GM23338 (cell line): ENCODE measurements at regions not wholly inside any gene's neighbourhood (a gene's known extent, or its start where the extent isn't known, plus 50 kb on each side); places are given as distances from the start of the nearest gene placed in this dataset.

Experiments
- ATAC-seq: fragments of 200-7000 bp; cut with Tn5 transposase; 3 replicates; pipeline ENCODE4 v1.9.1; 2020
- DNase-seq: peaks from one replicate; pipeline ENCODE4 v3.0.0-alpha.2; 2015; ENCODE audit warnings: low spot score
- H2AFZ ChIP-seq: fragments of 200-600 bp; sonication (generic); 2 replicates; pipeline ENCODE4 v1.8.0; 2016; ENCODE audit warnings: antibody characterized with exemption, mild to moderate bottlenecking, moderate library complexity
- H3F3A ChIP-seq: fragments of 200-600 bp; sonication (generic); replicated peaks from 2 replicates; pipeline ENCODE4 v1.8.0; 2017; ENCODE audit warnings: antibody characterized with exemption, mixed run types, low read depth
- H3K27ac ChIP-seq: fragments of 200-600 bp; sonication (generic); 2 replicates; pipeline ENCODE4 v1.6.1; 2016; ENCODE audit warnings: low read depth
- H3K27me3 ChIP-seq: fragments of 200-600 bp; sonication (generic); 2 replicates; pipeline ENCODE4 v1.8.0; 2016; ENCODE audit warnings: mild to moderate bottlenecking, mixed run types, moderate library complexity; ENCODE audit not compliant: insufficient read depth
- H3K36me3 ChIP-seq: fragments of 200-600 bp; sonication (generic); 2 replicates; pipeline ENCODE4 v1.8.0; 2016; ENCODE audit warnings: mild to moderate bottlenecking; ENCODE audit not compliant: insufficient read depth
- H3K4me1 ChIP-seq: fragments of 200-600 bp; sonication (generic); 2 replicates; pipeline ENCODE4 v1.8.0; 2016; ENCODE audit warnings: mild to moderate bottlenecking, moderate library complexity; ENCODE audit not compliant: insufficient read depth
- H3K4me2 ChIP-seq: fragments of 200-600 bp; sonication (generic); 2 replicates; pipeline ENCODE4 v1.7.1; 2017; ENCODE audit warnings: mixed run types
- H3K4me3 ChIP-seq: fragments of 200-600 bp; sonication (generic); 2 replicates; pipeline ENCODE4 v1.6.1; 2016; ENCODE audit warnings: mixed run types
- H3K79me2 ChIP-seq: fragments of 200-600 bp; sonication (generic); replicated peaks from 2 replicates; pipeline ENCODE4 v1.8.0; 2017; ENCODE audit warnings: mild to moderate bottlenecking; ENCODE audit not compliant: insufficient read depth
- H3K9me2 ChIP-seq: fragments of 200-600 bp; sonication (generic); 2 replicates; pipeline ENCODE4 v1.8.0; 2017; ENCODE audit not compliant: insufficient read depth
- H4K20me1 ChIP-seq: fragments of 200-600 bp; sonication (generic); replicated peaks from 2 replicates; pipeline ENCODE4 v1.8.0; 2017; ENCODE audit warnings: mild to moderate bottlenecking; ENCODE audit not compliant: insufficient read depth
- H3K27ac Mint-ChIP-seq: 2 replicates; pipeline ENCODE4 v1.8.0; 2020; ENCODE audit warnings: inconsistent platforms, mild to moderate bottlenecking, moderate library complexity, mixed read lengths
- H3K27me3 Mint-ChIP-seq: 3 replicates; pipeline ENCODE4 v1.8.0; 2022; ENCODE audit warnings: low read depth, mild to moderate bottlenecking, moderate library complexity, mixed read lengths, inconsistent platforms; ENCODE audit not compliant: insufficient read depth, poor library complexity
- H3K36me3 Mint-ChIP-seq: 3 replicates; pipeline ENCODE4 v1.8.0; 2021; ENCODE audit warnings: low read depth, mild to moderate bottlenecking, inconsistent platforms, moderate library complexity, mixed read lengths
- H3K4me1 Mint-ChIP-seq: 3 replicates; pipeline ENCODE4 v1.8.0; 2020; ENCODE audit warnings: mild to moderate bottlenecking, inconsistent platforms, mixed read lengths
- H3K4me3 Mint-ChIP-seq: 3 replicates; pipeline ENCODE4 v1.8.0; 2021; ENCODE audit warnings: moderate library complexity, mild to moderate bottlenecking, inconsistent platforms, mixed read lengths
- H3K9me3 Mint-ChIP-seq: 3 replicates; pipeline ENCODE4 v1.8.0; 2020; ENCODE audit warnings: moderate library complexity, mild to moderate bottlenecking, inconsistent platforms, mixed read lengths
- JUNB ChIP-seq: IDR thresholded peaks from one replicate; pipeline ENCODE4 v1.6.1; 2016; ENCODE audit warnings: antibody characterized with exemption; ENCODE audit not compliant: unreplicated experiment
- POLR2AphosphoS5 ChIP-seq: IDR thresholded peaks from 2 replicates; pipeline ENCODE4 v1.6.1; 2016; ENCODE audit warnings: antibody characterized with exemption, low read depth
- STAT1 ChIP-seq: IDR thresholded peaks from one replicate; pipeline ENCODE4 v1.6.1; 2016; ENCODE audit warnings: antibody characterized with exemption; ENCODE audit not compliant: unreplicated experiment
- ZNF114 ChIP-seq: fragments of 250-450 bp; sonication (Bioruptor Pico); IDR thresholded peaks from 2 replicates; pipeline ENCODE4 v1.5.0; 2020; ENCODE audit warnings: mild to moderate bottlenecking, moderate library complexity
- TF ChIP-seq, protein P1 (sequence below): fragments of 250-450 bp; sonication (Bioruptor Pico); IDR thresholded peaks from 2 replicates; pipeline ENCODE4 v1.5.0; 2020; ENCODE audit warnings: mild to moderate bottlenecking, moderate library complexity
- TF ChIP-seq, protein P2 (sequence below), 2 experiments: fragments of 200-600 bp in 1 of 2; sonication (generic) in 1 of 2; conservative IDR thresholded peaks; 2 replicates each; pipeline versions ENCODE4 v1.5.1 to v1.6.1; 2016 to 2017; ENCODE audit warnings: antibody characterized with exemption in 2 of 2, low read depth in 2 of 2, mild to moderate bottlenecking in 2 of 2, moderate library complexity in 1 of 2
- TF ChIP-seq, protein P3 (sequence below): IDR thresholded peaks from one replicate; pipeline ENCODE4 v1.6.1; 2018; ENCODE audit warnings: antibody characterized with exemption; ENCODE audit not compliant: unreplicated experiment

DNA sequence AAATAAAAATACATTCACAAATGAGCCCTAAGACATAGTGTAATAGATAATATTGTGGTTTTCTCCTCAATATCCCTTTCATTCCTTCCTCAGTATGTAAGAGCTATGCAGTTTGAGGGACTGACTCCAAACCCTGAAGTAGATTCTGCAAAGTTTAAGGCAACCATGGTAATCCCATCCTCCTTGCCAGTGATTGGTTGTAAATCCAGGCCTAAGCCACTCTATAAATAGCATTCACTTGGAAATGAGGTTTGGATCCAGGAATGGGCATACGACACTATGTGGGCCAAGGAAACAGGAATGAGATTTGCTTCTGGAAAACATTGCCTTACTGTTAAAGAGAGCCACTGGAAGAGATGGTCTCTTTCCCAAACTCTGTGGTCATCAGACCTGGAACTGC, 468.7 kb upstream of the SOX5 start:
- no peaks in the 10 kb centered on the region for H3K79me2 ChIP-seq
- Mint-ChIP-seq H3K9me3 (no peaks in the 10 kb centered on the region; the same call in 2 of the 3 replicates), H3K4me3 (no peak overlapping the region), H3K27ac (no peak overlapping the region), H3K4me1 (peaks cover 15% of the 10 kb centered on the region), H3K36me3 (no peaks in the 10 kb centered on the region), H3K27me3 (no peaks in the 10 kb centered on the region)
- H2AFZ ChIP-seq: no peak overlapping the region
- DNase-seq (no peak), ATAC-seq (no peak)
- H3K9me2 ChIP-seq: peaks cover 15% of the 10 kb centered on the region
- H3K27me3 ChIP-seq: no peaks in the 10 kb centered on the region
- no peaks in the 10 kb centered on the region for H3K36me3 ChIP-seq
- no peaks in the 10 kb centered on the region for H4K20me1 ChIP-seq
- H3K27ac ChIP-seq: no peak overlapping the region
- no peak for TF ChIP-seq STAT1
- TF ChIP-seq, protein P1, sequence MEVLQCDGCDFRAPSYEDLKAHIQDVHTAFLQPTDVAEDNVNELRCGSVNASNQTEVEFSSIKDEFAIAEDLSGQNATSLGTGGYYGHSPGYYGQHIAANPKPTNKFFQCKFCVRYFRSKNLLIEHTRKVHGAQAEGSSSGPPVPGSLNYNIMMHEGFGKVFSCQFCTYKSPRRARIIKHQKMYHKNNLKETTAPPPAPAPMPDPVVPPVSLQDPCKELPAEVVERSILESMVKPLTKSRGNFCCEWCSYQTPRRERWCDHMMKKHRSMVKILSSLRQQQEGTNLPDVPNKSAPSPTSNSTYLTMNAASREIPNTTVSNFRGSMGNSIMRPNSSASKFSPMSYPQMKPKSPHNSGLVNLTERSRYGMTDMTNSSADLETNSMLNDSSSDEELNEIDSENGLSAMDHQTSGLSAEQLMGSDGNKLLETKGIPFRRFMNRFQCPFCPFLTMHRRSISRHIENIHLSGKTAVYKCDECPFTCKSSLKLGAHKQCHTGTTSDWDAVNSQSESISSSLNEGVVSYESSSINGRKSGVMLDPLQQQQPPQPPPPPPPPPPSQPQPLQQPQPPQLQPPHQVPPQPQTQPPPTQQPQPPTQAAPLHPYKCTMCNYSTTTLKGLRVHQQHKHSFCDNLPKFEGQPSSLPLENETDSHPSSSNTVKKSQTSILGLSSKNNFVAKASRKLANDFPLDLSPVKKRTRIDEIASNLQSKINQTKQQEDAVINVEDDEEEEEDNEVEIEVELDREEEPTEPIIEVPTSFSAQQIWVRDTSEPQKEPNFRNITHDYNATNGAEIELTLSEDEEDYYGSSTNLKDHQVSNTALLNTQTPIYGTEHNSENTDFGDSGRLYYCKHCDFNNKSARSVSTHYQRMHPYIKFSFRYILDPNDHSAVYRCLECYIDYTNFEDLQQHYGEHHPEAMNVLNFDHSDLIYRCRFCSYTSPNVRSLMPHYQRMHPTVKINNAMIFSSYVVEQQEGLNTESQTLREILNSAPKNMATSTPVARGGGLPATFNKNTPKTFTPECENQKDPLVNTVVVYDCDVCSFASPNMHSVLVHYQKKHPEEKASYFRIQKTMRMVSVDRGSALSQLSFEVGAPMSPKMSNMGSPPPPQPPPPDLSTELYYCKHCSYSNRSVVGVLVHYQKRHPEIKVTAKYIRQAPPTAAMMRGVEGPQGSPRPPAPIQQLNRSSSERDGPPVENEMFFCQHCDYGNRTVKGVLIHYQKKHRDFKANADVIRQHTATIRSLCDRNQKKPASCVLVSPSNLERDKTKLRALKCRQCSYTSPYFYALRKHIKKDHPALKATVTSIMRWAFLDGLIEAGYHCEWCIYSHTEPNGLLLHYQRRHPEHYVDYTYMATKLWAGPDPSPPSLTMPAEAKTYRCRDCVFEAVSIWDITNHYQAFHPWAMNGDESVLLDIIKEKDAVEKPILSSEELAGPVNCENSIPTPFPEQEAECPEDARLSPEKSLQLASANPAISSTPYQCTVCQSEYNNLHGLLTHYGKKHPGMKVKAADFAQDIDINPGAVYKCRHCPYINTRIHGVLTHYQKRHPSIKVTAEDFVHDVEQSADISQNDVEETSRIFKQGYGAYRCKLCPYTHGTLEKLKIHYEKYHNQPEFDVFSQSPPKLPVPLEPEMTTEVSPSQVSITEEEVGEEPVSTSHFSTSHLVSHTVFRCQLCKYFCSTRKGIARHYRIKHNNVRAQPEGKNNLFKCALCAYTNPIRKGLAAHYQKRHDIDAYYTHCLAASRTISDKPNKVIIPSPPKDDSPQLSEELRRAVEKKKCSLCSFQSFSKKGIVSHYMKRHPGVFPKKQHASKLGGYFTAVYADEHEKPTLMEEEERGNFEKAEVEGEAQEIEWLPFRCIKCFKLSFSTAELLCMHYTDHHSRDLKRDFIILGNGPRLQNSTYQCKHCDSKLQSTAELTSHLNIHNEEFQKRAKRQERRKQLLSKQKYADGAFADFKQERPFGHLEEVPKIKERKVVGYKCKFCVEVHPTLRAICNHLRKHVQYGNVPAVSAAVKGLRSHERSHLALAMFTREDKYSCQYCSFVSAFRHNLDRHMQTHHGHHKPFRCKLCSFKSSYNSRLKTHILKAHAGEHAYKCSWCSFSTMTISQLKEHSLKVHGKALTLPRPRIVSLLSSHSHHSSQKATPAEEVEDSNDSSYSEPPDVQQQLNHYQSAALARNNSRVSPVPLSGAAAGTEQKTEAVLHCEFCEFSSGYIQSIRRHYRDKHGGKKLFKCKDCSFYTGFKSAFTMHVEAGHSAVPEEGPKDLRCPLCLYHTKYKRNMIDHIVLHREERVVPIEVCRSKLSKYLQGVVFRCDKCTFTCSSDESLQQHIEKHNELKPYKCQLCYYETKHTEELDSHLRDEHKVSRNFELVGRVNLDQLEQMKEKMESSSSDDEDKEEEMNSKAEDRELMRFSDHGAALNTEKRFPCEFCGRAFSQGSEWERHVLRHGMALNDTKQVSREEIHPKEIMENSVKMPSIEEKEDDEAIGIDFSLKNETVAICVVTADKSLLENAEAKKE (CRISPR knock-in tag): no peak
- TF ChIP-seq JUNB: no peak
- TF ChIP-seq ZNF114 (CRISPR knock-in tag): no peak
- TF ChIP-seq, protein P2, sequence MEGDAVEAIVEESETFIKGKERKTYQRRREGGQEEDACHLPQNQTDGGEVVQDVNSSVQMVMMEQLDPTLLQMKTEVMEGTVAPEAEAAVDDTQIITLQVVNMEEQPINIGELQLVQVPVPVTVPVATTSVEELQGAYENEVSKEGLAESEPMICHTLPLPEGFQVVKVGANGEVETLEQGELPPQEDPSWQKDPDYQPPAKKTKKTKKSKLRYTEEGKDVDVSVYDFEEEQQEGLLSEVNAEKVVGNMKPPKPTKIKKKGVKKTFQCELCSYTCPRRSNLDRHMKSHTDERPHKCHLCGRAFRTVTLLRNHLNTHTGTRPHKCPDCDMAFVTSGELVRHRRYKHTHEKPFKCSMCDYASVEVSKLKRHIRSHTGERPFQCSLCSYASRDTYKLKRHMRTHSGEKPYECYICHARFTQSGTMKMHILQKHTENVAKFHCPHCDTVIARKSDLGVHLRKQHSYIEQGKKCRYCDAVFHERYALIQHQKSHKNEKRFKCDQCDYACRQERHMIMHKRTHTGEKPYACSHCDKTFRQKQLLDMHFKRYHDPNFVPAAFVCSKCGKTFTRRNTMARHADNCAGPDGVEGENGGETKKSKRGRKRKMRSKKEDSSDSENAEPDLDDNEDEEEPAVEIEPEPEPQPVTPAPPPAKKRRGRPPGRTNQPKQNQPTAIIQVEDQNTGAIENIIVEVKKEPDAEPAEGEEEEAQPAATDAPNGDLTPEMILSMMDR (conservative IDR thresholded peaks at IDR 0.05; ENCODE audit: low read depth in 2 of 2): no peak
- TF ChIP-seq, protein P3, sequence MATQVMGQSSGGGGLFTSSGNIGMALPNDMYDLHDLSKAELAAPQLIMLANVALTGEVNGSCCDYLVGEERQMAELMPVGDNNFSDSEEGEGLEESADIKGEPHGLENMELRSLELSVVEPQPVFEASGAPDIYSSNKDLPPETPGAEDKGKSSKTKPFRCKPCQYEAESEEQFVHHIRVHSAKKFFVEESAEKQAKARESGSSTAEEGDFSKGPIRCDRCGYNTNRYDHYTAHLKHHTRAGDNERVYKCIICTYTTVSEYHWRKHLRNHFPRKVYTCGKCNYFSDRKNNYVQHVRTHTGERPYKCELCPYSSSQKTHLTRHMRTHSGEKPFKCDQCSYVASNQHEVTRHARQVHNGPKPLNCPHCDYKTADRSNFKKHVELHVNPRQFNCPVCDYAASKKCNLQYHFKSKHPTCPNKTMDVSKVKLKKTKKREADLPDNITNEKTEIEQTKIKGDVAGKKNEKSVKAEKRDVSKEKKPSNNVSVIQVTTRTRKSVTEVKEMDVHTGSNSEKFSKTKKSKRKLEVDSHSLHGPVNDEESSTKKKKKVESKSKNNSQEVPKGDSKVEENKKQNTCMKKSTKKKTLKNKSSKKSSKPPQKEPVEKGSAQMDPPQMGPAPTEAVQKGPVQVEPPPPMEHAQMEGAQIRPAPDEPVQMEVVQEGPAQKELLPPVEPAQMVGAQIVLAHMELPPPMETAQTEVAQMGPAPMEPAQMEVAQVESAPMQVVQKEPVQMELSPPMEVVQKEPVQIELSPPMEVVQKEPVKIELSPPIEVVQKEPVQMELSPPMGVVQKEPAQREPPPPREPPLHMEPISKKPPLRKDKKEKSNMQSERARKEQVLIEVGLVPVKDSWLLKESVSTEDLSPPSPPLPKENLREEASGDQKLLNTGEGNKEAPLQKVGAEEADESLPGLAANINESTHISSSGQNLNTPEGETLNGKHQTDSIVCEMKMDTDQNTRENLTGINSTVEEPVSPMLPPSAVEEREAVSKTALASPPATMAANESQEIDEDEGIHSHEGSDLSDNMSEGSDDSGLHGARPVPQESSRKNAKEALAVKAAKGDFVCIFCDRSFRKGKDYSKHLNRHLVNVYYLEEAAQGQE: no peak
- no peak for TF ChIP-seq POLR2AphosphoS5
- no peaks in the 10 kb centered on the region for H3F3A ChIP-seq
- H3K4me3 ChIP-seq: no peak overlapping the region
- peaks cover 10% of the 10 kb centered on the region for H3K4me1 ChIP-seq
- H3K4me2 ChIP-seq: no peak overlapping the region
